RKO (cell line): ENCODE measurements at regions not wholly inside any gene's neighbourhood (a gene's known extent, or its start where the extent isn't known, plus 50 kb on each side); places are given as distances from the start of the nearest gene placed in this dataset.

Source experiments
- DNase-seq: peaks from one replicate; pipeline ENCODE4 v3.0.0-alpha.2; 2016; ENCODE audit warnings: low spot score

GRCh38 chr10:47053081-47053798 lies 142.0 kb downstream of the PTPN20 start:
- DNase-seq, result no peak

- no peak for DNase-seq
Measured at GRCh38 chr10:47054974-47055373, 143.7 kb downstream of the PTPN20 start.

GRCh38 chr10:47055386-47056246 lies 144.4 kb downstream of the PTPN20 start:
- DNase-seq, result no peak

- no peak for DNase-seq
Measured at GRCh38 chr10:47056247-47056510, 145.0 kb downstream of the PTPN20 start.

GRCh38 chr10:47057471-47057870 lies 146.2 kb downstream of the PTPN20 start:
- no peak for DNase-seq

- no peak for DNase-seq
Measured at GRCh38 chr10:47058032-47058702, 146.9 kb downstream of the PTPN20 start.

GRCh38 chr10:47058961-47059391 lies 147.7 kb downstream of the PTPN20 start:
- DNase-seq, result no peak

- no peak for DNase-seq
Measured at GRCh38 chr10:47059606-47060311, 148.5 kb downstream of the PTPN20 start.

- DNase-seq, result no peak
Measured at GRCh38 chr10:47060356-47060755, 149.1 kb downstream of the PTPN20 start.

GRCh38 chr10:47060993-47061500 lies 149.8 kb downstream of the PTPN20 start:
- DNase-seq, result no peak

GRCh38 chr10:47061776-47062175 lies 150.5 kb downstream of the PTPN20 start:
- no peak for DNase-seq

GRCh38 chr10:47062441-47063200 lies 151.4 kb downstream of the PTPN20 start:
- DNase-seq, result no peak

- no peak for DNase-seq
Measured at GRCh38 chr10:47063858-47064257, 152.6 kb downstream of the PTPN20 start.

GRCh38 chr10:47065903-47066302 lies 154.7 kb downstream of the PTPN20 start:
- no peak for DNase-seq

- no peak for DNase-seq
Measured at GRCh38 chr10:47067949-47068940, 157.0 kb downstream of the PTPN20 start.

GRCh38 chr10:47070541-47070940 lies 159.3 kb downstream of the PTPN20 start:
- no peak for DNase-seq

- DNase-seq, result no peak
Measured at GRCh38 chr10:47071891-47072290, 160.7 kb downstream of the PTPN20 start.

GRCh38 chr10:47073967-47074366 lies 162.7 kb downstream of the PTPN20 start:
- DNase-seq, result no peak

GRCh38 chr10:47076949-47077361 lies 165.7 kb downstream of the PTPN20 start:
- DNase-seq, result no peak

GRCh38 chr10:47077386-47077785 lies 166.2 kb downstream of the PTPN20 start:
- no peak for DNase-seq
